Activated naive CD8-positive, alpha-beta T cell (primary cell): ENCODE measurements at regions not wholly inside any gene's neighbourhood (a gene's known extent, or its start where the extent isn't known, plus 50 kb on each side); places are given as distances from the start of the nearest gene placed in this dataset.

Experiments used
- H3K27ac Mint-ChIP-seq: one replicate; pipeline ENCODE4 v1.8.0; 2021; ENCODE audit warnings: mixed read lengths
- H3K27me3 Mint-ChIP-seq: one replicate; pipeline ENCODE4 v1.8.0; 2021; ENCODE audit warnings: mixed read lengths
- H3K36me3 Mint-ChIP-seq: one replicate; pipeline ENCODE4 v1.8.0; 2021; ENCODE audit warnings: mixed read lengths
- H3K4me1 Mint-ChIP-seq: one replicate; pipeline ENCODE4 v1.8.0; 2021; ENCODE audit warnings: low read depth, mixed read lengths
- H3K4me3 Mint-ChIP-seq: one replicate; pipeline ENCODE4 v1.8.0; 2021; ENCODE audit warnings: mild to moderate bottlenecking, mixed read lengths
- H3K9me3 Mint-ChIP-seq: one replicate; pipeline ENCODE4 v1.8.0; 2021; ENCODE audit warnings: low read depth, mixed read lengths

DNA sequence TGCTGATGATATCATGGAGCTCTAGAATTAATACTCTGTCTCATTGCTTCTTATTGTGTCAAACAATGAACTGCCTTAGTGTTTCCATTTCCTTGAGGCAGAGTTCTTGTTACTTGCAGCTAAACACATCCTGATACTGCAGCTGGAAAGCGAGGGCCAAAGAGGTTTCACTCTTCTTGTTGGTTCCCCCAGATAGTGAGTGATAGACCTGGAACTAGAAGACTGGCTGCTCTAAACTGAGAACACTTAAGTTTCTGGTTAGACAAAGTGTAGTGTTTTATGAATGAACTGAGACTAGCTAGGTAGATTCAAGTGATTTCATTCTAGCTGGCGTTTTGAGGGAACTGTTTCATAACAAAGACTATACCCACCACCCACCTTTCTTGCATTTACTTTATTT is 321.7 kb downstream of the TXNL1 start:
- Mint-ChIP-seq H3K4me1 (no peaks in the 10 kb centered on the region), H3K4me3 (no peak overlapping the region), H3K36me3 (no peaks in the 10 kb centered on the region), H3K27ac (no peak overlapping the region), H3K27me3 (no peaks in the 10 kb centered on the region), H3K9me3 (no peaks in the 10 kb centered on the region)

GRCh38 chr18:56315363-56315762 is 323.0 kb downstream of the TXNL1 start:
- Mint-ChIP-seq H3K36me3 (no peaks in the 10 kb centered on the region), H3K4me3 (no peak overlapping the region), H3K9me3 (no peaks in the 10 kb centered on the region), H3K4me1 (no peaks in the 10 kb centered on the region), H3K27me3 (peaks cover 2% of the 10 kb centered on the region), H3K27ac (no peak overlapping the region)

DNA sequence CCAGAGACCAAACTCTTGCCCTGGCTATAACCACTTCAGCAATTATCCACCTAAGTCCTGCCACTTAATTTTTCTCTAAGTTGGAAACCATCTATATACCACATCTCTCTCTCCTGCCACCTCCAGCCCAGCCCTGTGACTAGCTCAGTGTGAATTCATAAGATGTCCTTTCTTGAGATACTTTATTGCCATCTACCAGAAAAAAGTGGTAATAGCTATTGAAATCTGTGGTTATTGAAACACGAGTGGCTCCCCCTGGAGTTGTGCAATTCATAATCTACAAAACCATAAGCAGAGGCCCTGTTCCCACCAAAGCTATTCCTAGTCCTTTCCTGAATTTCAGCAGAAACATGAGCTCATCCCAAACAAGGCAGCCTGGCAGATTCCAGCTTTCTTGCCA is 324.0 kb downstream of the TXNL1 start:
- H3K27me3 Mint-ChIP-seq: peaks cover 2% of the 10 kb centered on the region
- H3K27ac Mint-ChIP-seq: no peak overlapping the region
- H3K36me3 Mint-ChIP-seq: no peaks in the 10 kb centered on the region
- H3K4me1 Mint-ChIP-seq: no peaks in the 10 kb centered on the region
- H3K9me3 Mint-ChIP-seq: no peaks in the 10 kb centered on the region
- H3K4me3 Mint-ChIP-seq: no peak overlapping the region

- no peaks in the 10 kb centered on the region for H3K36me3 Mint-ChIP-seq
- H3K9me3 Mint-ChIP-seq: no peaks in the 10 kb centered on the region
- H3K4me3 Mint-ChIP-seq: no peak overlapping the region
- no peak overlapping the region for H3K27ac Mint-ChIP-seq
- H3K27me3 Mint-ChIP-seq: peaks cover 2% of the 10 kb centered on the region
- H3K4me1 Mint-ChIP-seq: no peaks in the 10 kb centered on the region
These were observed 325.6 kb downstream of the TXNL1 start for GRCh38 chr18:56312551-56313335.

DNA sequence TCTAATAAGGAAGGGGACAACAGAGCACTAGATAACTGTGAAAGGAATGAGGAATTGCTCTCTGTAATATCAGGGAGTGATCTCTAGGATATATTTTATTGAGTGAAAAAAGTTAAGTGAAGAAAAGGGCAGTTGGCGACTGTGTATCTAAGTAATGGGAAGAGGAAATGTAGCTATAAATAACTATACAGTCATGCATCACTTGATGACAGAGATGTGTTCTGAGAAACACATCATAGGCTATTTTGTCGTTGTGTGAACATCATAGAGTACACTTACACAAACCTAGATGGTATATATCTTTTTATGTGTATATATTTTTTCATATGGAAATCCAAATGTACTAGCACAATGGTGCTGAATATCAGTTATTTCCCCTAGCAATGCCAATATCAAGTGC is 329.3 kb downstream of the TXNL1 start:
- H3K4me1 Mint-ChIP-seq: no peaks in the 10 kb centered on the region
- H3K27ac Mint-ChIP-seq: no peak overlapping the region
- H3K36me3 Mint-ChIP-seq: no peaks in the 10 kb centered on the region
- H3K4me3 Mint-ChIP-seq: no peak overlapping the region
- peaks cover 2% of the 10 kb centered on the region for H3K27me3 Mint-ChIP-seq
- H3K9me3 Mint-ChIP-seq: no peaks in the 10 kb centered on the region

- H3K4me3 Mint-ChIP-seq: no peak overlapping the region
- no peaks in the 10 kb centered on the region for H3K9me3 Mint-ChIP-seq
- H3K36me3 Mint-ChIP-seq: no peaks in the 10 kb centered on the region
- no peak overlapping the region for H3K27ac Mint-ChIP-seq
- H3K27me3 Mint-ChIP-seq: peaks cover 2% of the 10 kb centered on the region
- no peaks in the 10 kb centered on the region for H3K4me1 Mint-ChIP-seq
These were observed 330.8 kb downstream of the TXNL1 start for GRCh38 chr18:56307354-56308170.

DNA sequence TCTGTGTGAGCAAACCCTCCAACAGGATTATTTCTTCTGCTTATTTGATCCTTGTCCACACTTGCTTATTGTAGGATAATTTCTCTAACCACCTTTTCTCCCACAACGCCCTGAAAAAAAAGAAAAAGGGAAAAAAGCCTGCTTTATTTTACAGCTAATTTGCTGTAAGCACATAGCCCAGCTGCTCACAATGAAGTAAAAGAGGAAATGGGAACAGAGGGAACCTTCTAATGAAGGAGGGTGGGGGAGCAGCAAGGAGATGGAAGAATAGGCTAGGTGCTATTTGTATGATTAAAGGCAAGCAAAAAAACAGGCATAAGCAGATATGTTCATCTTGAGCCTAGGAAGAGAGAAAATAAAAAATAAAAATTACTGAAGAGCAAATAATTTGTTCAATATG is 331.6 kb downstream of the TXNL1 start:
- Mint-ChIP-seq H3K27me3 (peaks cover 2% of the 10 kb centered on the region), H3K27ac (no peak overlapping the region), H3K36me3 (no peaks in the 10 kb centered on the region), H3K9me3 (no peaks in the 10 kb centered on the region), H3K4me3 (no peak overlapping the region), H3K4me1 (no peaks in the 10 kb centered on the region)

DNA sequence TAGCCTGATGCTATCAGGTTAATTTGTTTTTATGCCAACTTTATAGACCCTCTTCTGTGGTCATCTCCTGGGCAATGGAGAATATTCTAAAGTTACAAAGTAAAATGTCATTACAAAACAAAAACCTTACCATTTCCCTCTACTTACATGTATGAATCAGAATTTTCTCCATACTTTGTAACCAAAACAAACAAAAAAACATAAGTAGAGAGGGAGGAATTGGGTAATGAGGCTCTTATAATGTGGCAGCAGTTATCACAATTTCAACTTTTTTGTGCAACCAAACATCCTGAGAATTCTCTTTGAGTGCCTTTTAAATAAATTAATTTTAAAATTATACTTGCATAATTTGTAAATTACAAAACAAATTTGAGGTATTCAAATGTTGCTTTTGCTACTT is 332.8 kb downstream of the TXNL1 start:
- no peaks in the 10 kb centered on the region for H3K27me3 Mint-ChIP-seq
- H3K4me1 Mint-ChIP-seq: no peaks in the 10 kb centered on the region
- no peaks in the 10 kb centered on the region for H3K36me3 Mint-ChIP-seq
- H3K27ac Mint-ChIP-seq: no peak overlapping the region
- H3K9me3 Mint-ChIP-seq: no peaks in the 10 kb centered on the region
- H3K4me3 Mint-ChIP-seq: no peak overlapping the region

GRCh38 chr18:56302156-56302555 is 336.2 kb downstream of the TXNL1 start:
- no peaks in the 10 kb centered on the region for H3K4me1 Mint-ChIP-seq
- H3K27me3 Mint-ChIP-seq: no peaks in the 10 kb centered on the region
- no peak overlapping the region for H3K4me3 Mint-ChIP-seq
- H3K27ac Mint-ChIP-seq: no peak overlapping the region
- no peaks in the 10 kb centered on the region for H3K36me3 Mint-ChIP-seq
- H3K9me3 Mint-ChIP-seq: no peaks in the 10 kb centered on the region

DNA sequence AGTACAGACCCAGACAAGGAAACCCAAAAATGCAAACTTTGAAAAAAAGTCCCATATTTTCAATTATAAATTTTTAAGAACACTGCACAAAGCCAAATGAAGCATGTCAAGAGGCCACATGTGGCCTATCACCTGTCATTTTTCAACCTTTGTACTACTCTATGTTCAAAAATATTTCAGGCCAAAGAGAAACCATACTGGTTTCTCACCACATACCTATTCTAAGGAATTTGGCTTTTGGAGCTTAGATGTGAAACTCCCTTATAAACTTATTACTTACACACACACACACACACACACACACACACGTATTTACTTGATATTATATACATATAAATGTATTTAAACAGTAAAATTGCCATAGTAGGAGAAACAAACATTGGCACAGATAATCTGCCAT is 338.7 kb downstream of the TXNL1 start:
- Mint-ChIP-seq H3K4me3 (no peak overlapping the region), H3K27me3 (no peaks in the 10 kb centered on the region), H3K36me3 (no peaks in the 10 kb centered on the region), H3K9me3 (no peaks in the 10 kb centered on the region), H3K27ac (no peak overlapping the region), H3K4me1 (peaks cover 1% of the 10 kb centered on the region)

GRCh38 chr18:56298935-56299334 is 339.5 kb downstream of the TXNL1 start:
- peaks cover 2% of the 10 kb centered on the region for H3K4me1 Mint-ChIP-seq
- no peaks in the 10 kb centered on the region for H3K36me3 Mint-ChIP-seq
- H3K27ac Mint-ChIP-seq: no peak overlapping the region
- no peaks in the 10 kb centered on the region for H3K27me3 Mint-ChIP-seq
- no peaks in the 10 kb centered on the region for H3K9me3 Mint-ChIP-seq
- H3K4me3 Mint-ChIP-seq: no peak overlapping the region

DNA sequence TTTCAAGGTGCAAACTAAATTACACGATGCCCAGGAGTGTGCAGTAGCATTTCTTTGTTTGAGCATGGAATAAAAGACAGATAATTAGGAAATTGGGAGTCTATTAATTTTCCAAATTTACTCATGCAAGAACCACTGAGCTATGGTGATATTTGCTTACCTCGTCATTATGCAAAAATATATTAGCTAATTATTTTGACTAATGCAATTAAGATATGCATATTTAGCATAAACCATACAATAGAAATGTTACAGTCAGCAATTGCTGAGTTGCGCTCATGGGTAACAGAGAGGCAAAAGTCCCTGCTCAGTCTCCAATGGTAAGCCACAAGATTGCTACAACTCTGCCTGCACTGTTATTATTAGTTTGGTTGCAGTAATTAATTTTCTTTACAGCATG is 342.0 kb downstream of the TXNL1 start:
- Mint-ChIP-seq H3K4me3 (no peak overlapping the region), H3K4me1 (peaks cover 2% of the 10 kb centered on the region), H3K27me3 (peaks cover 1% of the 10 kb centered on the region), H3K9me3 (peaks cover 4% of the 10 kb centered on the region), H3K27ac (no peak overlapping the region), H3K36me3 (no peaks in the 10 kb centered on the region)

- no peak overlapping the region for H3K27ac Mint-ChIP-seq
- H3K27me3 Mint-ChIP-seq: peaks cover 1% of the 10 kb centered on the region
- H3K4me1 Mint-ChIP-seq: peaks cover 2% of the 10 kb centered on the region
- H3K4me3 Mint-ChIP-seq: no peak overlapping the region
- no peaks in the 10 kb centered on the region for H3K36me3 Mint-ChIP-seq
- H3K9me3 Mint-ChIP-seq: peaks cover 4% of the 10 kb centered on the region
These were observed 343.8 kb downstream of the TXNL1 start for GRCh38 chr18:56294484-56295183.

- no peak overlapping the region for H3K27ac Mint-ChIP-seq
- no peak overlapping the region for H3K4me3 Mint-ChIP-seq
- H3K27me3 Mint-ChIP-seq: peaks cover 1% of the 10 kb centered on the region
- H3K9me3 Mint-ChIP-seq: peaks cover 4% of the 10 kb centered on the region
- H3K36me3 Mint-ChIP-seq: no peaks in the 10 kb centered on the region
- H3K4me1 Mint-ChIP-seq: peaks cover 2% of the 10 kb centered on the region
These were observed 347.1 kb downstream of the TXNL1 start for GRCh38 chr18:56291294-56291693.

DNA sequence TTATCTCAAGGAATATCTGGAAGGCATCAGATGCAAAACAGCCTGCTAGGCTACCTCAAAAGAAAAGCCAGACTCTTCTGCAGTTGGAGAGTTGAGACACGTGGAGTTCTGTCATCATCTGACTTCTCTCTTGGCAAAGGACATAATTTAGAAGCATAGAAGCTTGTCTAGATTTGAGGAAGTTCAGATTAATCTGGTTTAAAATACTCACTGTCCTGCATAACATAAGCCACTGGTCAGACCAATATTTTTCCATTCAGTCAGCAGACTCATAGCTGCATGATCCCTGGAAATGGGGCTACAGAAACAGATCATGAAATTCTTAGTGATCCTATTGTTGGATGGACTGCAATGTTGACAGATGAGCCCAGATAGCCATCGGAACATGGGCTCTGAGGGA is 349.0 kb downstream of the TXNL1 start:
- H3K27ac Mint-ChIP-seq: no peak overlapping the region
- no peaks in the 10 kb centered on the region for H3K36me3 Mint-ChIP-seq

More for the DNA sequence above, 349.0 kb downstream of the TXNL1 start:
- peaks cover 4% of the 10 kb centered on the region for H3K9me3 Mint-ChIP-seq
- H3K27me3 Mint-ChIP-seq: peaks cover 1% of the 10 kb centered on the region
- H3K4me1 Mint-ChIP-seq: no peaks in the 10 kb centered on the region
- no peak overlapping the region for H3K4me3 Mint-ChIP-seq
